ENCODE measurements at regions not wholly inside any gene's neighbourhood (a gene's known extent, or its start where the extent isn't known, plus 50 kb on each side); places are given as distances from the start of the nearest gene placed in this dataset.
A peak's percentile ranks its signal among the peaks of the same experiment; 100 is the strongest.

- FAIRE-seq (peak; percentile 52), DNase-seq (ENCODE audit: low read depth, low spot score) (no peak), ATAC-seq (no peak)
- WGBS (ENCODE audit: insufficient coverage, insufficient replicate concordance, low lambda C conversion rate, missing lambda C conversion rate): 24% methylated on average over 6 of the region's 6 CpGs
- CTCF ChIA-PET: interaction anchor here (0.7 to 5.9 kb wide), 12 partner anchors 8 to 629 kb away, joined by 3 to 63 read pairs (median 4); no protein-coding TSS in a partner anchor
- Histone ChIP-seq H3K27me3 (replicated peaks in 1 of 2; ENCODE audit: control insufficient read depth in 2 of 2, insufficient read depth in 2 of 2, low read length in 1 of 2) (peaks cover 3 to 4% of the 10 kb centered on the region in 2 experiments; a peak in 3 of 4 replicates), H3K4me1 (ENCODE audit: control insufficient read depth, insufficient read depth, low read length) (no peaks in the 10 kb centered on the region), H3K27ac (ENCODE audit: control insufficient read depth, insufficient read depth) (no peak overlapping the region), H3K79me2 (ENCODE audit: control insufficient read depth, insufficient read depth, low read length) (no peaks in the 10 kb centered on the region), H3K4me2 (ENCODE audit: control insufficient read depth, insufficient read depth) (no peak overlapping the region), H3K9me3 (replicated peaks; ENCODE audit: control insufficient read depth, insufficient read depth, low read length) (no peaks in the 10 kb centered on the region), H2AFZ (ENCODE audit: control insufficient read depth, low read depth, low read length) (no peak overlapping the region), H3K9ac (ENCODE audit: control insufficient read depth, insufficient read depth, low read length) (no peak overlapping the region), H3K4me3 (no peak overlapping the region), H4K20me1 (ENCODE audit: control insufficient read depth, insufficient read depth) (no peaks in the 10 kb centered on the region), H3K36me3 (ENCODE audit: control insufficient read depth in 2 of 2, insufficient read depth in 2 of 2, low read length in 1 of 2) (no peaks in the 10 kb centered on the region)
- intact Hi-C loops (cut with micrococcal nuclease; ENCODE audit: unreplicated experiment) (no loop called here), in situ Hi-C loops (cut with MboI) (loop anchor here (25.0 kb wide), 1 partner anchor 149 kb away; no protein-coding TSS in a partner anchor)
- SMC1A ChIA-PET (ENCODE audit: uncharacterized antibody, unreplicated experiment): interaction anchor here (0.6 to 3.4 kb wide), 9 partner anchors 7 to 1180 kb away, joined by 3 to 18 read pairs (median 5); no protein-coding TSS in a partner anchor
- POLR2A ChIA-PET: no interaction called here
- TF ChIP-seq SMC3 (IDR thresholded peaks at IDR 0.05; ENCODE audit: borderline replicate concordance, low read length) (peak; percentile 50; the same call in 1 of the 2 replicates), RAD21 (IDR thresholded peaks at IDR 0.05; ENCODE audit: insufficient read depth, low read depth, low read length) (peak; percentile 35; the same call in 1 of the 2 replicates), GATAD2B (conservative IDR thresholded peaks at IDR 0.05; ENCODE audit: low read depth) (no peak)
- TF ChIP-seq, protein P1, sequence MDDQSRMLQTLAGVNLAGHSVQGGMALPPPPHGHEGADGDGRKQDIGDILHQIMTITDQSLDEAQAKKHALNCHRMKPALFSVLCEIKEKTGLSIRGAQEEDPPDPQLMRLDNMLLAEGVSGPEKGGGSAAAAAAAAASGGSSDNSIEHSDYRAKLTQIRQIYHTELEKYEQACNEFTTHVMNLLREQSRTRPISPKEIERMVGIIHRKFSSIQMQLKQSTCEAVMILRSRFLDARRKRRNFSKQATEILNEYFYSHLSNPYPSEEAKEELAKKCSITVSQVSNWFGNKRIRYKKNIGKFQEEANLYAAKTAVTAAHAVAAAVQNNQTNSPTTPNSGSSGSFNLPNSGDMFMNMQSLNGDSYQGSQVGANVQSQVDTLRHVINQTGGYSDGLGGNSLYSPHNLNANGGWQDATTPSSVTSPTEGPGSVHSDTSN (IDR thresholded peaks at IDR 0.05; ENCODE audit: insufficient replicate concordance, low read depth, low read length): no peak
- TF ChIP-seq, protein P2, sequence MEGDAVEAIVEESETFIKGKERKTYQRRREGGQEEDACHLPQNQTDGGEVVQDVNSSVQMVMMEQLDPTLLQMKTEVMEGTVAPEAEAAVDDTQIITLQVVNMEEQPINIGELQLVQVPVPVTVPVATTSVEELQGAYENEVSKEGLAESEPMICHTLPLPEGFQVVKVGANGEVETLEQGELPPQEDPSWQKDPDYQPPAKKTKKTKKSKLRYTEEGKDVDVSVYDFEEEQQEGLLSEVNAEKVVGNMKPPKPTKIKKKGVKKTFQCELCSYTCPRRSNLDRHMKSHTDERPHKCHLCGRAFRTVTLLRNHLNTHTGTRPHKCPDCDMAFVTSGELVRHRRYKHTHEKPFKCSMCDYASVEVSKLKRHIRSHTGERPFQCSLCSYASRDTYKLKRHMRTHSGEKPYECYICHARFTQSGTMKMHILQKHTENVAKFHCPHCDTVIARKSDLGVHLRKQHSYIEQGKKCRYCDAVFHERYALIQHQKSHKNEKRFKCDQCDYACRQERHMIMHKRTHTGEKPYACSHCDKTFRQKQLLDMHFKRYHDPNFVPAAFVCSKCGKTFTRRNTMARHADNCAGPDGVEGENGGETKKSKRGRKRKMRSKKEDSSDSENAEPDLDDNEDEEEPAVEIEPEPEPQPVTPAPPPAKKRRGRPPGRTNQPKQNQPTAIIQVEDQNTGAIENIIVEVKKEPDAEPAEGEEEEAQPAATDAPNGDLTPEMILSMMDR (IDR thresholded peaks at IDR 0.05 in 2 of 3, conservative IDR thresholded peaks at IDR 0.05 in 1 of 3; ENCODE audit: control insufficient read depth in 2 of 3, extremely low read depth in 1 of 3, insufficient read depth in 1 of 3, low read depth in 3 of 3, low read length in 3 of 3): peak in 2 of 3 experiments; percentile 25 to 48; a peak in 3 of 6 replicates
- TF ChIP-seq, protein P3, sequence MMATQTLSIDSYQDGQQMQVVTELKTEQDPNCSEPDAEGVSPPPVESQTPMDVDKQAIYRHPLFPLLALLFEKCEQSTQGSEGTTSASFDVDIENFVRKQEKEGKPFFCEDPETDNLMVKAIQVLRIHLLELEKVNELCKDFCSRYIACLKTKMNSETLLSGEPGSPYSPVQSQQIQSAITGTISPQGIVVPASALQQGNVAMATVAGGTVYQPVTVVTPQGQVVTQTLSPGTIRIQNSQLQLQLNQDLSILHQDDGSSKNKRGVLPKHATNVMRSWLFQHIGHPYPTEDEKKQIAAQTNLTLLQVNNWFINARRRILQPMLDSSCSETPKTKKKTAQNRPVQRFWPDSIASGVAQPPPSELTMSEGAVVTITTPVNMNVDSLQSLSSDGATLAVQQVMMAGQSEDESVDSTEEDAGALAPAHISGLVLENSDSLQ (IDR thresholded peaks at IDR 0.05): peak; percentile 64
- RAD21 ChIA-PET (ENCODE audit: unreplicated experiment): interaction anchor here (0.8 to 2.0 kb wide), 5 partner anchors 12 to 396 kb away, joined by 3 to 6 read pairs (median 5); no protein-coding TSS in a partner anchor
- no TSS peak for BruUV-seq (replicated peaks)
These were observed 85.0 kb upstream of the AK4 start for GRCh38 chr1:65063025-65063424.
